CD4-positive, alpha-beta T cell treated with Interleukin-6 at 100 ng/mL for 8 hours (primary cell): ENCODE measurements at regions not wholly inside any gene's neighbourhood (a gene's known extent, or its start where the extent isn't known, plus 50 kb on each side); places are given as distances from the start of the nearest gene placed in this dataset.

Experiments
- DNase-seq: peaks from one replicate; pipeline ENCODE4 v3.0.0-alpha.2; 2020; ENCODE audit warnings: mixed read lengths, low spot score

DNA sequence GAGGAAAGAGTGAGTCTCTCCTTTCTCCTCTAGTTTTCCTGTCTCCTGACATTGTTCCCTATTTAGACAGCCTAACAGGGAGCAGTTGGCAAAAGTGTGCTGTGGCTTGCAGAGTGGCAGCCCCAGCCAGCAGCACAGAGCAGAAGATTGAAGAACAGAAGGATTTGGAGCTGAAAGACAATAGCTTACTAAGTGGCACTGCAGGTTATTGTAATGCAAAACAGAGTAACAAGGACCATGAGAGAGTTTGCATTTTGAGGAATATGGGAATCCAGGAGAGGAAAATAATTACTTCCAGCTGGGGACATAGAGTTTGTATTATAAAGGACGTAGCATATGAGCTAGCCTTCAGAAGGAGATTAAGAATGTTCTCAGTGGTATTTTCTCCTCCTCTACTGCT is 342.4 kb downstream of the AKAIN1 start:
- no peak for DNase-seq

DNA sequence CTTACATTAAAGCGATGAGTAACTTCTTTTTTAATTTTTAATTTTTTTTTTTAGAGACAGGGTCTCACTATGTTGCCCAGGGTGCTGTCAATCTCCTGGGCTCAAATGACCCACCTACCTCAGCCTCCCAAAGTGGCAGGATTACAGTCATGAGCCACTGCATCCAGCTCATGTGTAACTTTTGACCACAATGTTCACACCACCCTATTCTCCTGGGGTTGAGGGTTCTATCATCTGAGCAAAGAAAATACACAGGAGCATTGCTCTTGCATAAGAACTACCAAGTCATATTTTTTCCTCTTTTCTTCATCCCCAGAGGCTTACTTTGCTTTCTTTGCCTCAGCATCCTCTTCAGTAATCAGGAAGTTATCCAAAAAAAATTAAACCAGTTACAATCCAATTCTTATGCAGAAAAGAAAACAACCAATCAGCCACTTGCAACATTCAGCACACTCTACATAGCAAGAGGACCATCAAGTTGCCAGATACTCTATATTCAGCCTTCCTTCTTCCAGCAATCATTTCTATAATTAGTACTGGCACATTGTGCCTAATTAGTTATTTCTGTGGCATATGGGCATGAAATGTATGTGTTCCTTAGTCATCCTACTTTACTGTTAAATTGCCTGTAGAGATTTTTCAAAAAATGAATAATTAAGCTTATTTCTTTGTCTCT is 345.6 kb downstream of the AKAIN1 start:
- no peak for DNase-seq

DNA sequence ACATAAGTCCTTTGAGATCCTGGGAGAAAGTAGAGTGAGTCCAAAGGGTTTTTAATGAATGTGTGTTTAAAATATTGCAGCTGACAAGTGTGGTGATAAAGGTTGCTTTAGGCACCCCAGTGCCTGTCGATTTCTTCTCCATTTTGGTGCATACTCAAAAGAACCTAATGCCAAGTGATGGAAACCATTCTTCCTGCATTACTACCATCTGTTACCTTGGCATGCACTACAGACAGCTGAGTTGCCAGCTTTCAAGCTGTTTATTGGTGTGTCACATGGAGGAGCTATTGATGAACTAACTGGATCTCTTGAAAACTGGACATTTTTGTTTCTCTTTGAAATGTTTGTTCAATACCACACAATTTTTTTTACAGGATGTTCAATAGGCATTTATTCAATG is 350.0 kb downstream of the AKAIN1 start:
- DNase-seq: no peak

DNA sequence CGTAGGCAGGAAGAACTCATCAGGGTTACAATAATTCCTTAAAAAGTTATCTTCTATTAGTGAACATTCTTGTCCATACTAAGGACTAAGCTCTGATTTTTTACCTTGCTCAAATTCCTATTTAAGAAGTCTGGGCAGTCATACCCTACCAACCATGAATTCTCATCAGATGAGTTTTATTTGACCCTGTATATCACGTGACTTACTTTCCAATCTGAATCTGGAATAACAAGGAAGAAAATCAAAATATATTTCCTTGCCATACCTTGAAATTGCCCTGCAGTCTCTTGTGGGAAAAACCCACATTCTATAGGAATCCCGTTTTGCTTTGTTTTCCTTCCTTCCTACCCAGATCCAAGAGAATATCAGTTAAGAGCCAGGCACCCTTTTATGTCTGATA is 352.7 kb downstream of the AKAIN1 start:
- no peak for DNase-seq

DNA sequence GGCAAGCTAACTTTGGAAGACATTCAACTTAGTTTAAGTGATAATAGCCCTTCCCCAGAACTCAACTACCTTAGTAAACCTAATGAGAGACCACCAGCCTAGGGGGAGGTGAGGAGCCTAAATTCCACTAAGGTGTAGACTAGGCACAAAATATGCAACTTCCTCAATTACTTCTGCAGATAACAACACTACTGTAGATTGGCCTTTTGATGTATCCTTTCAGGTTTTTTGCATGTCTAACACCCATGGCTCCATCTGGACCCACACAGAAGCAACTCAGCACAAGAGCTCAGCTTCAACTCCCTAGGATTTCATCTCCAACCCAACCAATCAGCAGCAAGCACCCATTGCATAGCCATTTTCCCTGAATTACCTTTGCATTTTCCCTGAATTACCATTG is 353.3 kb downstream of the AKAIN1 start:
- DNase-seq: no peak

DNA sequence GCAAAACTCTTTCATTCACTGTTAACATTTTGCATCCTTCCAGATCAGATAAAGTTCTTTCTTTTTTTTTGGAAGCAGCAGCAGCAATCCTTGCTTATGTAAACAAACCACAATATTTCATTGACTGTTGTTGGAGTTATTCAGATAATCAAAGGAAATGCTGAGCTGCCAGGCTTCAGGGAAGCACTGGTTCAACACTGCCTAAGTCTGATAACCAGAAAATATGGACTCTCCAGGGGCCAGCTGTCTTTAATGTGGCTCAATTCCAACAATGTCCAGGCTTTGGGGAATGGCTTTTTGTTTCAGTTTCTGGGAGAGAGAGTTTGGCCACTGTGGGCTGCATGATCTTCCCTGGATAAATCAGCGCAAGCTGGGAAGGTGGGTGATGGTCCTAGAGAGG is 354.3 kb downstream of the AKAIN1 start:
- no peak for DNase-seq

DNA sequence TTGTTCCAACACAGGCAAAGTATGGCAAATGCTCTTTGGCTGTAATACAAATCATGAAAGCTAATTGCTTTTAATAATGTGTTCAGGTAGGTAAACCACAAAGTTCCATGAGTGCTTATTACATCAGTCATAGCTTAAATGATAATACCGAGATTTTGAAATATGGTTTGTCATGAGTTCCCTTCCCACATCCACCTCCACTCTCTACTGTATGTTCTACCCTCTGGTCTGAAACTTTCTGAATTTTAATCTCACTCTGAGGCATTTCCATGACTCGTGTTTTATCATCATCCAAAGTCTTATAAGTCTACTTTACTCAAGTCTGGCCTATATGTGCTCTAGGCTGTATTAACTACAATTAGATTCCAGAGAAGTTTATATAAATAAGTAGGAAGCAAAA is 354.8 kb downstream of the AKAIN1 start:
- DNase-seq: no peak

DNA sequence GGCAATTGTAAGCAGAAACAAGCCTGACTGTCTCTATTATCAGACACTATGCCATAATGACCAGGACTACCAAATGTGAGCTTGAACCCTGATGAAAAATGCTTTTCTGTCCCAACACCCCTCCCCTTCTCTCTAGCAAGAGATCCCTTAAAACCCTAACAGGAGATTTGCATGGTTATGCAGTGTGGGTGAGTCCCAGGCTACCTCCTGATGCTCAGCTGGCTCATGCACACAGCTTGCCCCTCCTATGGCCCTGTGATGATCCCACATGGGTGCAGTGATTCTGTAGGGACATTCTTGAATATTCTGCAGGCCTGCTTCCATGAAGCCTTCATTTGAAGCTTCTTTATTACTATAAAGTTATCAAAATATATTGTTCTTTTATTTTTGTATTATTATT is 357.4 kb downstream of the AKAIN1 start:
- DNase-seq: no peak

DNA sequence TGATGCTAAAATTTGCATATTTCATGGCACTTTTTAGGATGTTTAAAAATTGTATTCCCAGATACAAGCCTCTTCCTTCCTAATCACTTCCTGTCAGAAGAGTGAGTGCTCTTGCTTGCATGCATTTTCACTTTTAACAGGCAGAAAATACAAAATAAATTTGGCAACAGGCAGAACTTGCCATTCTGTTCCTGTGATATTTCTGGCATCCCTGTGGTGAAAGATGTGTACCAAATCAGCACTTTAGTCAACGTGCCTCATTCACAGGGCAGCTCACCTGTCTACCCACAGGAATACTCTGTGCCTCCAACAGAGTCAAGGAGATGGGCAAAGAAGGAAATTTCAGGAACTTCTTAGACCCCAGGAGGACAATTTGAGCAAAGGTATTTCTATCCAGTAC is 360.9 kb downstream of the AKAIN1 start:
- DNase-seq: no peak

DNA sequence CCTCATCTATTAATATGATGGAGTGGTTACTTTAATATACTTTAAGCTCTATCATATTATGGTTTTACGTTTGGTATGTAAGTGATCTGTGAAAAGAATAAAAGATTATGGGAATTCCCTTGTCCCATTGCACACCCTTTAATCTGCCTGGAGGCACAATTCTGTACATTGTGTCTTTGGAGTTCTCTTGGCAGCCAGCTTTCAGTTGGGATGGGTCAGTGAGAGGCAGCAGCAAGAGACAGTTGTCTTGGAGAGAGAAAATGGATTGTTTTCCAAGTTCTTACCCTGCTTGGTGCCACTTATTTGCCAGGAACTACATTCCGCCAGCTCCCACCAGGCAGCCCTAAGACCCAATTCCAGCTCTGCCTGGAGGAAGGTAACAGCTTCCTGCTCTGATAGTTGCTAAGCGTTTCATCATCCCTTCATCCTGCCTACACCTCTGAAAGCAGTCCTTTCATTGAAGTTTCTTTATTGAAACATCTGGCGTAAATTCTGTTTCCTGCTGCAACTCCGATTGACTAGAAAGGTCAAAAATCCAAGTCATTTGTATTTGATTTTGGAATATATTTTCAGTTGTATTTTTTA is 365.2 kb downstream of the AKAIN1 start:
- DNase-seq: no peak

DNA sequence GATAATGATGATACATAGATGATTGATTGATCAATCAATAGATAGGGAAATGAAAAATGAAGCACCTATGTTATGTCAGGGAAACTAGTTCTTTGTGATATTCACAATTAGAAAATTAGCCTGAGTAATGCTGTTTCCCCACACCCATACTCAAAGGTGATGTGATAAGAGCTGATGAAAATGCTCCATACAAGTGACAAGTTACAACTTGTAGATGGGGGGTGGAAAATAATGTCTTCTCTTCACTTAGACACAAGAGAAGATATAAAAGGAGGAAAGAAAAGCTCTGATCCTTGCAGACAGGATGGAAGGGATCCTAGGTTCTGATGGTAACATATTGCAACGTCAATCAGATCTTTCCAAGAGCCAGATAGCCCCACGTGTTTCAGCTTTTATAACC is 365.9 kb downstream of the AKAIN1 start:
- DNase-seq: no peak

DNA sequence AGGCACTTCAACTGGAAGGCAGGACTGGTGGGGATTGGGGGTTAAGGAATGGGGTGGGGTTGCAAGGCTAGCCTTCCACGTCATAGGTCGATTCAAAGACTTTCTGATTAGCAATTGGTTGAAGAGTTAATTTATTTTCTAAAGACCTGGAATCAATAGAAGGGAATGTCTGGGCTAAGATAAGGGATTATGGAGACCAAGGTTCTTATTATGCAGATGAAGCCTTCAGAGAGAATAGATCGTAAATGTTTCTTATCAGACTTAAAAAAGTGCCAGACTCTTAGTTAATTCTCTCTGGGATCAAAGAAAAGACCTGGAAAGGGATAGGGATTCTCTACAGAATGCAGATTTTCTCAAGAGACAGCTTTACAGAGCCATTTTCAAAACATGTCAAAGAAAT is 368.0 kb upstream of the DLGAP1 start:
- no peak for DNase-seq

DNA sequence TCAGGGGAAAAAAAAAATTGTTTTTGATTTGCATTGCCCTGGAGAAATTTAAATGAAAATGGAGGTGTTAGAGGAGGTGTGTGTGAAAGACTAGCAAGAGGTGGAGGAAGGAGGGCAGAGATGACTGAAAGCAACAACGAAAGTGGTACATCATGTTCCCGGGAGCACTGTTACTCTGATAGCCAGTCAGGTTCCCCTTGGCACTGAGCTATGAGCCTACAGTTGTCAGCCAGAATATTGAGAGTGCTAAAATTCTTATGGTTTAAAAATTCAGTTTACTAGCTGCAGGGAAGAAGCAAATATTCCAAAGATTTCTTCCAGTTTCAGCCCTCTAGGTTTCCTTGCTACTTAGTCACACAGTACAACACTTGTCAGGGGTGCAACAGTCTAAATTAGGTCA is 366.7 kb upstream of the DLGAP1 start:
- no peak for DNase-seq

DNA sequence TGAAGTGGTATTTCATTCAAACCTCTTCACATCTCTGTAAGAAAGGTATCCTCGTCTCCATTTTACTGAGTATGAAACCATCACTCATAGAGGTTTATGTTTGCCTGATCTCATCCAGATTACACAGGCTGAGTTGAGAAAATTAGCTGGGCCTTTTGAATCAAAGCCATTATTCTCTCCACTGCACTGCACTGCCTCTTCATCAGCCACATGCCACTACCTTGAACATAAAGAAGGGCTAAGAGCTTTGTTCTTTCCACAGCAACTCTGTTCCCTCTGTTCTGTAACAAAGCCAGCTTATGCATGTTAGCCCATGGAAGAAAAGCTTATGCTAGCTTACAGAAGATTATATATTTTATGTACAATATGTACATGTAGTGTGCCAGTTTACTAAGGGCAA is 362.6 kb upstream of the DLGAP1 start:
- DNase-seq: no peak

DNA sequence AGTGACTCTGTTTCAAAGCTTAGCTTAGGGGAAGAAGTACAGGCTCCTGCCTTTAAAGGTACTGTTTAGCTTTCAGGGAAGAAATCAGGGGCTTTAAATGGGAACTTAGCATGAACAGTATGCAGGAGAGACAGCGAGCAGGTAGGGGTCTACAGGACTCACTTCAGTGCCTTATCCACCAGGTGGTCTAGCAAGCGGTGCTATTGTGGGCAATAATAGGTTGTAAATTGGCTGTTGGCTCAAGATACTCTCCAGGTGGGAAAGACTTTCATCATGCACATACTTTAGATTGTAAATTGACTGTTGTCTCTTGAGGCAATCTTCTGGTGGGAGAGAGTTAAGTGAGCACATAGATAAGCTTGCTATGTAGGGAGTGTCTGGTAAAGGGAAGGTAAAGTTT is 358.6 kb upstream of the DLGAP1 start:
- DNase-seq: no peak

DNA sequence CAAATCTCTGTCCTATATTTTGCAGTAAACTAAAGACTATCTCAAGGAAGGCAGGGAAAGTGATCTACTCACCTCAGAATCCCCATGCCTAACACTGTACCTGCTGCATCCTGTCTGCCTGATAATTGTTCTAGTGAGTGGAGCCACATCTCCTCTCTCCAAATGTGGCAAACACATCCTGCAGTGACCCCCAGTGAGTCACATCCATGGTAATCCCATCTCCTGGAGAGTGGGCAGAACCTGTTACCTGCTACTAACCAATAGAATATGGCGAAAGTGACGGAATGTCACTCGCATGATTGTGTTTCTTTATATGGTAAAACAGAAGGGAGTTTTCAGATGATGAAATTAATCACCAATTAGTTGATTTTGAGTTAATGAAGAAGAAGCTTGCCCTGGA is 353.8 kb upstream of the DLGAP1 start:
- DNase-seq: no peak

DNA sequence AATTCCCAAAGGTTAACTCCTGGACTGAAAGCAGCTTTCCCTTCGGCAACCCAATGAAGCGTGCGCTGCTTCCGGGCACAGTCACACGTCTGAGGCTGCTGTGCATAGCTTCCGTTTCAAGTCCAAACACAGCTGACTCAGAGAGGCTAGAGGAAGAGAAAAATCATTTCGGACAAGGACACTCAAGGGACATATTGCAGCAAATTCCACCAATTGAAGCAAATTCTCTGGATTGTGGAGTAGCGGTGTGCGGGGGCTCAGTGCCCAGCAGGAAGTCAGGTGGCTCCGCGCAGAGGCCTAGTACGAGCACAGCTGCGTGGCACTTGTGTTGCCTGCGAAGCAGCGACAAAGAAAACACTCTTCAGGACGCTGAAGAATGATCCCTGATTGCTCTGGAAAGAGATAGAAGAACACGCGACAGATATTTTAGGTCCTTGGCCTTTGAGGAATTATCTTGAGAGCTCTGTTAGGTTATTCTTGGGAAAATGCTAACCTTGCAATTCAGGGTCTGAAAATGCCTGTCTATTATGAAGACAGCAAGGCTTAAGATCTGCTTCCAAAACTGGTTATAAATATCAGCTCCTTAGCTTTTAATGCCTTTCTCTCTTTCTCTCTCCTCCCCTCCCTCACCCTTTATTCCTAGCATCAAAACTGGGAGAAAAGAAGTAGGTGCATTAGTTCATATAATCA is 352.6 kb upstream of the DLGAP1 start:
- DNase-seq: no peak

DNA sequence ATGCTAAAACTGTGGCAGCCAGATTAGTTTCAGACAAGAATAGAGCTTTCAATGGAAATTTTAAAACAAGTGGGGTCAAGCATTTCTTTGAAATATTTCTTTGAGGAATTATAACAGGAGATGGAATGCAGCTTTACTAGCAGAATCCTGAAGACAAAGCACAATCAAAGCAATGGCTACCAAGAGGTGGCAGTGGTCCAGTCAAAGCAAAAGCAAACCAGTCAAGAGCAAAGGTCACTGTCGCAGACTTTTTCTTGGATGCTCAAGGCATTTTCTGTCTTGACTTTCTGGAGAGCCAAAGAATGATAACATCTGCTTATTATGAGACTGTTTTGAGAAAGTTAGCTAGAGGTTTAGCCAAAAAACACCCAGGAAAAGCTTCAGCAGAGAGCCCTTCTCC is 351.2 kb upstream of the DLGAP1 start:
- no peak for DNase-seq

DNA sequence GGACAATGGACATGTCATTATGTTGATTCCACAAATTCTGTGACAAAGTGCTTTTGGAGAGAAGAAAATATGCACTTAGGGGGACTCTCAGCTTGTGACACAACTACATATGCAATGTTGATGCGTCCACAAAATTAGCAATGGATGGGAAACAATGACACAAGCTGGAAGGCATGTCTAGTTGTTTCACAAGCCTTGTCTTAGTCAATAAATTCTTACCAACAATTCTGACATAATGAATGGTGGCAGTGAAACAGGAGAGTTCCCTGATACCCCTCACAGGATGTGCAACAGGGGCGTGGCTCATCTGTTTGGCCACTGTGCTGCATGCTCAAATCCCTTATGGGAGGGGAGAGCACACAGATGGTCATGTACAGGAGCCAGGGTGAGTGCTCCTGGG is 347.2 kb upstream of the DLGAP1 start:
- no peak for DNase-seq

DNA sequence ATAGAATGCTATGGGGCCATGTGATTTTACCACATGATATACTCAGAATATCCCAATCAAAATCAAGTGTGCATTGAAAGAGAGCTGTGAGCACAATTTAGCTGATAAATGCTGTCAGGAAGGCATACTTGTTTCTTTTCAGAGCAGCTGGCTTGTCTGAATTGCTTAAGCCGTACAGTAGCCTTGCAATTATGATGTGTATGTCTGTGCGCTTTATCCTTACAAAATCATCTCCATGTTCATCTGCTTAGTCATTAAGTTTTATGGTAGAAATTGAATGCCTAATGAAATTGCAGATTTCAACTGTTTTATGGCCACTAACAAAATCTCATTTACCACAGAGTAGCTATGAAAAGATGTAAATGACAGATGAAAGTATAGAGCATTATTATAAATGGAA is 346.0 kb upstream of the DLGAP1 start:
- no peak for DNase-seq

DNA sequence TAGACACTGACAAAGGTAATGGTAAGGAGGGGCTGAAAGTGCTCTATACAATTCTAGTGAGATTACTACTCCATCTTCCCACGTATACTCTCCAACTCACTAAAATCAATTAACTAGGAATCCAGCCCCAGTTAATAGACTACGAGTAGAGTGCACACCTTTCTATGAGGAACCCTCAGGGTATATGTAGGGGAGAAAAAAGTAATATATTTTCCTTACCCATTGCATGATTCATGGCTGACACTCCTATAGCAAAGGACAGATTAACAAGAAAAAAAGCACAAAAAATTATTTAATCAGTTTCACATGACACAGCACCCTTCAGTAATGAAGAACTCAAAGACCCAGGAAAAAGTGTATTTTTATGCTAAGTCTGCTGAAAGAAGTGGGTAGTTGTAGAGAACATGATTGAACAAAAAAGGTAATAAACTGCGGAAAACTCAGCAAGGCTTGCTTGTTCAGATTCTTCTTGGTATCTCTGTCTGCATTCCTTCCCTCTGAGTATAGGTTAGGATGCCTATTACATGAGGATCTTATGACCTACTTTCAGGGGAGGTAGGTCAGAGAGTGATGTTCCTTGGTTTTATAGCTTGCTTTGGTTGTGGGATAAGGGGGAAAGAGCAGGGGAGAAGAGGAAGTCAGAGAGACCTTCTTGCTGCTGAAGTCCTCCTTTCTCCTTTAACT is 342.0 kb upstream of the DLGAP1 start:
- no peak for DNase-seq

DNA sequence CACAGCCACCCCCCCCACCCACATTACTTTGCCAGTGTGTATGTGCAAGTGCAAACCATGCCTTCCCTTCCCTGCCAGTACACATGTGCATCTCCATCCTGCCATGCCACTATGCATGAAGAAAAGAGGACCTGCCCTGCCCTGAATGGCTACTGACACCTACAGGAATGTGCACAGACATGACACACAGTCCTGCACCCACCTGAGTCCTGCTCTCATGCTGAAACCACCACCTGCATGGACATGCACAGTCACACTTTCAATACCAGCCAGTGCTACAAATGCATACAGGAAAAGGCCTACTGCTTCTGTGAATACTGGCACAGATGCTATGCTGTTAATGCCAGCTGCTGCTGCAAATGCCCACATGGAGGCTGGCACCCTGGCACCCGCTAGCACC is 334.4 kb upstream of the DLGAP1 start:
- DNase-seq: no peak

DNA sequence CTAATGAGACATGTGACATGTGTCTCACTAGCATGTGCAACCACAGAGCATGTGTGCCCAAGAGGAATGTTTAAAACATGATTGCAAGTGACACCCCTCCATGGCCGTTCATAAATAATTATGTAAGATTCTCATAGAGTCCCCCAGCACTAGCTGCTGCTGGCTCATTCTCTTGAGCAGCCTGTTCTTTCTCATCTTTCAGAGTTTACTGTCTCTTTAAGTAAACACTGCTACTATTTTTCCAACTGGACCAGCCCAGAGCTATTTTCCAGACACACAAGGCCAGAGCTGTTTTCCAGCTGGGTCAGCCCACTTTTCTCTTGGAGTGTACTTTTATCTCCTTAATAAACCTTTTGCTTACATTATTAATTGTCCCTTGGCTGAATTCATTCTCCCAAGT is 326.8 kb upstream of the DLGAP1 start:
- no peak for DNase-seq
